ENCODE measurements at regions not wholly inside any gene's neighbourhood (a gene's known extent, or its start where the extent isn't known, plus 50 kb on each side); places are given as distances from the start of the nearest gene placed in this dataset.
"Not testable (repeated sequence)": the region's sequence is repeated elsewhere in the genome, so short reads cannot be mapped to it uniquely, and the experiment has no call there.

- H3K27me3 ChIP-seq: no peaks in the 10 kb centered on the region
- DNase-seq: no peak
- no peaks in the 10 kb centered on the region for H3K9me3 ChIP-seq
- H3K4me3 ChIP-seq: no peak overlapping the region
- TF ChIP-seq CTCF (IDR thresholded peaks at IDR 0.05): no peak
- H3K4me1 ChIP-seq: no peaks in the 10 kb centered on the region
- intact Hi-C loops (cut with DNase I): no loop called here
- no peak overlapping the region for H3K27ac ChIP-seq
- no peaks in the 10 kb centered on the region for H3K36me3 ChIP-seq
- no peak for ATAC-seq
These were observed 1227.9 kb upstream of the SPRY2 start for GRCh38 chr13:81568824-81569223.

GRCh38 chr13:81565849-81566248 is 1224.9 kb upstream of the SPRY2 start:
- intact Hi-C loops (cut with DNase I): no loop called here
- Histone ChIP-seq H3K9me3 (no peaks in the 10 kb centered on the region), H3K27me3 (no peaks in the 10 kb centered on the region), H3K27ac (no peak overlapping the region), H3K4me1 (no peaks in the 10 kb centered on the region), H3K36me3 (no peaks in the 10 kb centered on the region), H3K4me3 (no peak overlapping the region)
- ATAC-seq: no peak
- no peak for TF ChIP-seq CTCF (IDR thresholded peaks at IDR 0.05)
- no peak for DNase-seq

GRCh38 chr13:81563091-81563490 is 1222.2 kb upstream of the SPRY2 start:
- ATAC-seq (no peak), DNase-seq (no peak)
- intact Hi-C loops (cut with DNase I): no loop called here

GRCh38 chr13:81562598-81562997 is 1221.7 kb upstream of the SPRY2 start:
- H3K4me3 ChIP-seq: no peak overlapping the region
- no peaks in the 10 kb centered on the region for H3K36me3 ChIP-seq
- no peak overlapping the region for H3K27ac ChIP-seq
- H3K27me3 ChIP-seq: no peaks in the 10 kb centered on the region
- H3K9me3 ChIP-seq: peaks cover 5% of the 10 kb centered on the region
- no peak for DNase-seq
- no peak for ATAC-seq
- no peaks in the 10 kb centered on the region for H3K4me1 ChIP-seq
- no peak for TF ChIP-seq CTCF (IDR thresholded peaks at IDR 0.05)
- intact Hi-C loops (cut with DNase I): no loop called here

More at GRCh38 chr13:81563091-81563490, 1222.2 kb upstream of the SPRY2 start:
- Histone ChIP-seq H3K4me1 (no peaks in the 10 kb centered on the region), H3K4me3 (no peak overlapping the region), H3K9me3 (peaks cover 5% of the 10 kb centered on the region), H3K36me3 (no peaks in the 10 kb centered on the region), H3K27me3 (no peaks in the 10 kb centered on the region), H3K27ac (no peak overlapping the region)
- TF ChIP-seq CTCF (IDR thresholded peaks at IDR 0.05): no peak

- Histone ChIP-seq H3K27ac (no peak overlapping the region), H3K27me3 (no peaks in the 10 kb centered on the region), H3K4me3 (no peak overlapping the region), H3K36me3 (no peaks in the 10 kb centered on the region), H3K9me3 (no peaks in the 10 kb centered on the region), H3K4me1 (no peaks in the 10 kb centered on the region)
- DNase-seq (no peak), ATAC-seq (no peak)
- intact Hi-C loops (cut with DNase I): no loop called here
- no peak for TF ChIP-seq CTCF (IDR thresholded peaks at IDR 0.05)
These were observed 1210.1 kb upstream of the SPRY2 start for GRCh38 chr13:81551036-81551435.

GRCh38 chr13:81546294-81546693 is 1205.4 kb upstream of the SPRY2 start:
- ATAC-seq; H3K9me3 ChIP-seq; intact Hi-C loops (cut with DNase I); H3K27ac ChIP-seq; H3K4me3 ChIP-seq; H3K36me3 ChIP-seq; H3K4me1 ChIP-seq; H3K27me3 ChIP-seq; DNase-seq: not testable (repeated sequence)
